HG03575 (cell line): ENCODE measurements at regions not wholly inside any gene's neighbourhood (a gene's known extent, or its start where the extent isn't known, plus 50 kb on each side); places are given as distances from the start of the nearest gene placed in this dataset.
"Not testable (repeated sequence)": the region's sequence is repeated elsewhere in the genome, so short reads cannot be mapped to it uniquely, and the experiment has no call there.

Experiments used
- ATAC-seq: cut with Tn5 transposase; IDR thresholded peaks from one replicate; pipeline ENCODE4 v1.9.1; 2021; ENCODE audit not compliant: unreplicated experiment, insufficient number of reproducible peaks, low FRiP score; ENCODE audit errors: extremely low read depth

DNA sequence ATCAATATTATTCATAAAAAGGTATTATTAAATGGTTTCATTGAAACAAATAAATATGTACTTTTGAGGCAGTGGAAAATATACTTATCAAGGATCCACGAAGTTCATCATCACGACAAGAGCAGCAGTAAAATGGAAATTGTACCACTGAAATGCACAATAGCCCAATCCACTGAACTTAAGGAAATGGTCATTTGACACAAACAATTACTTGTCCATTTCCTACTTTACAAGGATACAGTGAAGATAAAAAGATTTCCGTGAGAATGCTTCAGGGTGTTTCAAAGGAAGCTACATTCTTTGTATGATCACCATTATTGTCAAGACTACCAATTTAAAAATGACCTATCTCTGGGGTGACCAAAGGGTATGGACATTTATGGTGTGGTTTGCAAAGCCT lies 210.3 kb downstream of the SYK start:
- ATAC-seq: no peak

DNA sequence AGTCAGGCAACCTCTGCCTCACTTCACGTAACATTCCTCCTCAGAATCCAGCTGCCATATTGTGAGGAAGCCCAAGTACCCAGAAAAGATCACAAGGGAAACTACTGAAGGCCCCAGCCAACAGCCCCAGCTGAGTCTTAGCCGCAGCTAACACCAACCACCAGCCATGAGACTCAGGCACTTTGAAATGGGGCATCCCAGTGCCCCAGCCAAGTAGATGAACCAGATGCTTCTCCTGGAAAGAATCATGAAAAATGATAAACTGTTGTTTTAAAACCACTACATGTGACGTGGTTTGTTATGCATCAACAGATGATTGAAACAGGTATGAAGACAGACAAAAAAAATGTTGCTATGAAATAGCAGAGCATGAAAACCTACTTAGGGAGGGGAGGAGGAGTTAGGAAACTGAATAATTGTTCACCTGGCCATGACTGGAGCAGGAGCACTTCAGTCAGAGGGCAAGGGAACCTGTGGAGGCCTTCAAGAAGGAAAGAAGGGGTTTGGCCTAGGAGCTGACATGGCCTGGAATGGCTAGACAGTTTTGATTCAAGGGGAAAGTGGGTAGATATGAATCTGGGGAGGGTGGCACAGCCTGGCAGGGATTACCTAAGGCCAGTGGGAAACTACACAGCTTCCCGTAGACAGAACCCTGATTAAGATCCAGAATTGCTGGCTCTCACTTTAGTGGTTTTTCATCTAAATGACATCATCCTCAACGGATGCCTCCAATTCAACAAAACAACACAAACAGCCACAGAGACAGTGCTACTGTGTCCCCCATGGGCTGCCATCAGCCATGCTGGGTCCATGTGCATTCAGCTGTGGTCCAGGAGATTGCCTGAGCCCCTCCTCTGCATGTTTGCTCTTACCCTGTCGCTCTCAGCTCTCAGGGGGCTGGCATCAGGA lies 211.6 kb downstream of the SYK start:
- ATAC-seq: no peak

DNA sequence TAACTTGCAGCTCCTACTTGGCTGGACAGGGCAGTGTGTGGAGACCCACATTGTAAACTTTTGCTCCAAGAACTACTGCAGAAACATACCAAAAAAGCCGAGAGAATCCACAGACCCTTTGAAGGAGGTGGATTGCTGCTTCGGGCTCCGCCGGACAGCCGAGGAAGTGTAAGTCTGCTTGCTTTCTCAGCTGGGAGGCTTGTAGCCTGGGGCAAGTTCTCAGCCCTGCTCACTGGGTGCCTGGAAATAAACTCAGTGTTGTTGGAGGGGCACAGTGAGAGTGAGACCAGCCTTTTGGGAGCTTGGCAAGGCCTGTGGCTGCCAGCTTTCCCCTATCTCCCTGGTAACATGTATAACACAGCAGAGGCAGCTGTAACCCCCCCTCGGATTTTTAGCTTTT lies 215.6 kb downstream of the SYK start:
- no peak for ATAC-seq

DNA sequence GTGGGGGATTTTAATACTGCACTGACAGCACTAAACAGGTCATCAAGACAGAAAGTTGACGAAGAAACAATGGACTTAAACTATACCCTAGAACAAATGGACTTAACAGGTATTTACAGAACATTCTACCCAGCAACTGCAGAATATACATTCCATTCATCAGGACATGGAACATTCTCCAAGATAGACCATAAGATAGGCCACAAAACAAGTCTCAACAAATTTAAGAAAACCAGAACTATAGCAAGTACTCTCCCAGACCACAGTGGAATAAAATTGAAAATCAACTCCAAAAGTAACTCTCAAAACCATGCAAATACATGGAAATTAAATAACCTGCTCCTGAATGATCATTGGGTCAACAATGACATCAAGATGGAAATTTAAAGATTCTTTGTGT lies 218.3 kb downstream of the SYK start:
- ATAC-seq: not testable (repeated sequence)

DNA sequence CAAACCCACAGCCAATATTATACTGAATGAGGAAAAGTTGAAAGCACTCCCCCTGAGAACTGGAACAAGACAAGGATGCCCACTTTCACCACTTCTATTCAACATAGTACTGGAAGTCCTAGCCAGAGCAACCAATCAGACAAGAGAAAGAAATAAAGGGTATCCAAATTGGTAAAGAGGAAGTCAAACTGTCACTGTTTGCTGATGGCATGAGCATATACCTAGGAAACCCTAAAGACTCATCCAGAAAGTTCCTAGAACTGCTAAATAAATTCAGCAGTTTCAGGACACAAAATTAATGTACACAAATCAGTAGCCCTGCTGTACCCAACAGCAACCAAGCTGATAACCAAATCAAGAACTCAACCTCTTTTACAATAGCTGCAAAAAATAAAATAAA lies 220.0 kb downstream of the SYK start:
- not testable (repeated sequence) for ATAC-seq

DNA sequence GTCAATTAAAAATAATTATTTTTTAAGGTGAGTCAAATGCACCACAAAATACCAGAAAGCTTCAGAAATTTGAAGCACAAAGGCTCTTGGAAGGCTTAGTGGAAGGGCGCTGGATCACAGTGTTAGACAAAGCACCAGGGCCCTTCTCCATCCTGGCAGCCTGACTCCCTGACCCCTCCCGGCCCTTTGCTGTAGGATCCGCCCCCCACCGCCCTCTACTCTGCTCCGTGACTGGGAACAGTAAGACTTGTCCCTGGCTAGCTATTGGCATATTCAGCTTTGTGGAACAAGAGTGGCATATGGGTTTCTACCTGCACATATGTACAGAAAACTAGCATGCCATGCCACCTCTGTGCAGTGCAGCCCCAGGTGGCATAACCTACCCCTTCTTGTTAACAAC lies 222.1 kb downstream of the SYK start:
- ATAC-seq: no peak

DNA sequence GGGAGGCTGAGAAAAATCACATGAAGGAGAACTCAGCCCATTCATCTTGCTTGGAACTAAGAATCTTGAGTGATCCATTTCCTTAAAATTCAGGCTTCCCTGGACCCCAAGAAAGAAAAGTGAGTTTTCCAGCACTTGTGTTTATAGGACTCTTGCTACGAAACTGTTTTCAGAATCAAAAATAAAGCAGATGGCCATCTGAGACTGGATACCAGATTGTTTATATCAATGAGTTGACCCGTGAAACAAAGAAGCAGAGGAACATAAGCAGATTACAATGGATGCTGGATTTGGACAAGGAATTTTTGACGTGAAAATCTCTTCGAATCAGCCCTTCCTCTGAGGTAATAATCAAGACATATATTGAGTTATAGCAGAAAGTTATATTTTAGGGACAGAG lies 223.2 kb downstream of the SYK start:
- ATAC-seq: no peak

DNA sequence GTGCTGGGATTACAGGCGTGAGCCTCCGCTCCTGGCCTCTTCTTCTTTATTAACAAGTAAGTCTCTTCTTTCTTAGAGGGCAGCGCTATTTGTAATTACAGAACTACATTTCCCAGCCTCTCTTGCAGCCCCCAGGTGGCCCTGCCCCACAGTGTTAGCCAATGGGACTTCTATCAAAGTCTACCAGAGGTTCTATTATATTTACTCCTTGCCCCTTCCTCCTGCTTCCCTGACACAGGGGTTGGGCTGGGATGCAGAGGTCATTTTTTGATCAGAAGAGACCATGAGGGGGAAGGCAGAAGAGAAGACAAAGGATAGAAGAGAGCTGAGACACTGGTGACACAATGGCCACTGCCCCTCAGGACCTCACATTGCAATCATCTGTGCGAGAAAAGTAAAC lies 224.2 kb downstream of the SYK start:
- ATAC-seq: no peak

DNA sequence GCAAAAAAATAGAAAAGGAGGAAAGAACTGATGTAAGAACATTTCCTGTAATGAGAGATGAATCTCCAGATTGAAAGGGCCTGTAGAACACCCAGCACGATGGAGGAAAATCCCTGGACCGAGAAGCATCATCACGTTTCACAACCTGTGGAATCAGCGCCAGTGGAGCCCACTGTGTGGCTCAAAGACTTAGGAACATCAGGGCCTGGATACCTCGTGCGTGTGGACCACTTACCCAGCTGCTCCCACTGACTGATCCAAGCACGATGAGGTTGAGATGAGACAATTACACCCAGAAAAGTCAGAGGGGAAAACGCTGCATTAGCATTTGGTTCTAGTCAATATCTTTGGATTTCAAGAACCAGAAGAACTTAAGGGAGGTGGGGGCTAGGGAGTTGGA lies 224.6 kb downstream of the SYK start:
- ATAC-seq: no peak

DNA sequence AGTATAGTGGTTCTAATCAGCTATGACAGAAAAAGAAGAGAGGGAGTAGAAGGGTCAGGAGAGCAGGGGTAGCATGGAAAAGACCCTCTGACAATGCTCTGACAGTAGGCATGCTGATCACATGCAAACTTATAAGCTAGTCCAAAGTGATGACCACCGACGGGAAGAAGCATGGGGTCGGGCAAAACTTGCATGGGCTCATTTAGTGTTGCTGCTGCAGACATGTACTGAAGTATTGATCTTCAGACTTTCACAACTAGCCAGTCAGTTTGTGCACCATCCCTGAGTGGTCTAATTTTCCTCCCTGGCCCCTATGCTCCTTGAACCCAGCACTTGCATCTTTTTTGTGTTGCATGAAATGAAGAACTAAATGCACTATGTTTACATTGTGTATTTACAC lies 225.4 kb downstream of the SYK start:
- ATAC-seq: no peak

DNA sequence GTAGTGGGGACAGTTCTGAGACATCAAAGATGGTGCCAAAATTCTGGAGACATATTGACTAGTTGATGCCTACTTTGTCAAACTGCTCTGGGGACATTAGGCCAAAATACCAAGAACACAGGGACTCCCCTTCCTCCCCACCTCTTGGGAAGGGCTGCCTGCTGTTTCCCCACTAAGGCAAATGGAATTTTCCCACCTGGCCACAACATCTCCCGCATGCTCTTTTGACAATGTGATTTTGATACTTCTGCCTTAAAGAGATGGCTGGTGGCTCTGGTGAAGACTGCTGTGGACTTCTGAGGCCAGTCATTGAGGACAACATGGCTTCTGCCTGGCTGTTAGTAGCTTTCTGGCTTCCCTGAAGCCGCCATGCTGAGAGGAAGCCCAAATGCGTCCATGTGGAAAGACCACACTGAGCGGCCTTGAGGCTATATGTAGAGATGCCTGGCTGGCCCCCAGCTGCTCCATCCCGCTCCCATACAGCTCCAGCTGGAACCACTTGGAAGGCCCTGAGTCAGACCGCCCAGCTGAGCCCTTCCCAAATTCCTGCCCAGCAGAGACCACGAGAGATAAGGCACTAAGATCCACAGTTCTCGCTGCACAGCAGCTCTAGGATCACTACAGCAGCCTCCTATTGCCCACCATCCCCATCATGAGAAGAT lies 226.7 kb downstream of the SYK start:
- ATAC-seq: no peak

DNA sequence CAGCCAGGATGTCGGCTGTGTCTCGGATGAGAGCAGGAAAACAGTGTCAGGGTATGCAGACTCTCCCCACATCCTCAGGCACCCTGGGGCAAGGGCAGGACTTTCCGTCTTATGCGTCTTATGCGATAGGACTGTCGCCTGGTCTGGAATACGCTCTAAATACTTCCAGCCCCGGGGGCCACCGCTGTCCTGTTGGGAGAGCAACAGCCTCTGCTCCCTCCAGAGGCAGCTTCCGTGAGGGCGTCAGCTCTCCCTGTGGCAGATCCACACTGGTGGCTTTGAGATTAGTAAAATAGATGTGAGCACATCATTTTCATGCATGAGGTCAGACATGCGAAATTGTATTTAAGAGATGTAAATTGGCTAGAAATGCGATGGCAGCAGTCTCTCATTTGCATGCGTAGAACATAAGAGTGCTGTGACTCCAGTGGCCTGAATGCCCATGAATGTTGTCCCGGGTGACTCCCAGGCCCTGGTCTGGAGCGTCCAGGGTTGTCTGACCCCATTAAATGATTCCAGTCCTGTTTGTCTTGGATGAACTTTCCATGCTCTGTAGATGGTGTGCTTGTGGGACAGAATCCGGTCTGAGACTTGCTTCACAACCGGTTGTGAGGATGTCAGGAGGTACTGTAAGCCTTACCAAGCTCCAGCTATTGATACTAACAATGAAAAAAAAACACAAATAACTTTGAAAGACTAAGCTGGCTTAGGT lies 228.2 kb downstream of the SYK start:
- no peak for ATAC-seq

DNA sequence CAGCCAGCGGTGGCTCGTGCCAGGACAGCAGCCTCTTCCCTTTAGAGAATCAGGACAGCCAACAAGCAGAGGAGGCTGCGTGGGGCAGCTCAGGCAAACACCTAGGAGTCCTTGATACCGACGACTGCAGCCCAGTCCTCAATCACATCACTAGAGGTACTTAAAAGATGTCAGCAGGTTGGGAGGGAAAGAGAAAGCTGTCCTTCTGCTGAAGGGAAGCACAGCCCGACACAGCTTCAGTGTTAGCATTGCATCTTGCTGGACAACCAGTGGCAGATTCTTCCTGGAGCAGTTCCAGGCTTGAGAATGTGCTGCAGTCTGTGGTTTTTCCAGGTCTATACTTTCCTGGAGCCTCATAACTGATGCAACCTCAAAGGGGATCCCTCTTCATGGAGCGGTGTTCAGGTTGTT lies 230.5 kb downstream of the SYK start:
- ATAC-seq: no peak

DNA sequence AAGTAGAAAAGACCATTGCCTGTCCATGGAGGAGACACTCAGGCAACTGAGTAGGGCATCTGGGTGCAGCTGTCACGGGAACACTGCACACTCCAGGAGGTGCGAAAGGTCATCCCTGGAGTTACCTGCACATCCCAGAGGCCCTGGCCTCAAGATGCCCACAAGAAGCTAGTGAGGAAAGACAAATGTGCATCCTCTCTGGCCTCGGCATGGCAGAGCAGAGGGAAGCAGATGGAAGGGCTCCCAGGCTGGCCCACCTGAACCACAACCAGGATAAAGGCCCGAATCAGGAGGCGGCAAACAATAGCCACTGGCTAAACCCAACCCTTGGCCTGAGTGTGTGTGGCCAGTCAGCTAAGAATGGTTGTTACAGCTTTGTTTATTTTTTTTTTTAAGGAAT lies 231.7 kb downstream of the SYK start:
- ATAC-seq: no peak

DNA sequence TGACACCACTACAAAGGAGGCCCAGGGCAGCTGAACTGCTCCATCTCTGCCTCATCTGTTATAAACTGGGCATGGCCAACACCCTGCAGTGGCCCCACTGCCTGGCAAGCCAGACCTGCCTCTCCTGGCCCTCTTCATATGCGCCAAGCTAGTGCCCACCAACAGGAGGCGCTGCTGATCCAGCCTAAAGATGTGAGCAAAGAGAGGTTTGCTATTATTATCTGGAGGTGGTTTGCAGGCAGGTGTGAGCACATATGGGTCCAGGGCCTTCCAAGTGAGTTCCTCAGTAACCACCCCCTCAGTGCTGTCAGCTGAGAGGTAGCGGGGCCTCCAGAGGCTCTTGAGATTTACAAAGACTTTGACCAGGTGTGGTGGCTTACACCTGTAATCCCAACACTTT lies 232.2 kb downstream of the SYK start:
- ATAC-seq: no peak

DNA sequence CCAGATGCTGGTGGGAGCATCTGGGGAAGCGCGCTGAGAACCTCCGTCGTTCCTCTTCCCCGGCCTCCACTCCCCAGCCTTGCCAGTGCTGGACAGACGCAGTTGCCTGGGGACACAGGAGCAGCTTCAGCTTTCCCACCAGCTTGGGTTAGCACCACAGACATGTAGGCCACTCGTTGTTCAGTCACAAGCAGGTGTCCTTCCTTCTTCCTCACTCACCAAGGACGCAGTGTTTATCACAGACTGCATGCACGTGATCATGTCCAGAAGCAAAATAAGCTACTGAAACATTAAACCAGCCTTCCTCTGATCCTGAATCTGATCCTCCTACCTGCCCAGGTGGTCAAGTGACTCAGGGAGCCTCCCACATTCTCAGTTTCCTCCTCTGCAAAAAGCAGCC lies 232.9 kb downstream of the SYK start:
- ATAC-seq: no peak

DNA sequence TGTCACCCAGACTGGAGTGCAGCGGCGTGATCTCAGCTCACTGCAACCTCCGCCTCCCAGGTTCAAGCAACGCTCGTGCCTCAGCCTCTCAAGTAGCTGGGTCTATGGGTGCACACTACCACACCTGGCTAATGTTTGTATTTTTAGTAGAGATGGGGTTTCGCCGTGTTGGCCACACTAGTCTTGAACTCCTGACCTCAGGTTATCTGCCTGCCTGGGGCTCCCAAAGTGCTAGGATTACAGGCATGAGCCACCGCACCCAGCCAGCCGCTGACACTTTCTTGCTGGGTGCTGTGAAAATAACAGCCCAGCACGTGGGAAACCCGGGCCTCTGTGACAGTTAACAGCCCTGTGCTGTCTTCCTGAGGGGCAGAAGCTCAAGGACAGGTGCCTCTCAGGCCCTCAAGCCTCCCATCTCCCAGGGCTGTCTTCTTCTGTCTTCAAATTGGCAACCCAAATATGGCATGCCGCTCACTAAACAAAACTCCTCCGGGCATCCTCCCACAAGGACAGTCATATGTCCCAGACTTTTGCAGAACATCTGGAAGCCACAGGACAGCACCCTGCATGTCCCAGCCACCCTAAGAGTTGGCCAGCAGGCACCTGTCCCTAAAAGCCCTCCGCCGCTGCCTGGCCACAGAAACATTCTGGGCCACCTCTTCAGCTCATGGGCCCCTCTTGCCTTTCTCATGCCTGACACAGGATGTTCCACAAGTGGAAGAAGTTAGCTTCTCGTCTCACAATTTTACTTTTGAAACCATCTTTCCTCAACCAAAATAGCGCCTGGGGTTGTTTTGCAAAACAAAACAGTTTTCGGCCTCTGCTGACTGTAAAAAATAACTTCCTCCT lies 233.6 kb downstream of the SYK start:
- no peak for ATAC-seq

DNA sequence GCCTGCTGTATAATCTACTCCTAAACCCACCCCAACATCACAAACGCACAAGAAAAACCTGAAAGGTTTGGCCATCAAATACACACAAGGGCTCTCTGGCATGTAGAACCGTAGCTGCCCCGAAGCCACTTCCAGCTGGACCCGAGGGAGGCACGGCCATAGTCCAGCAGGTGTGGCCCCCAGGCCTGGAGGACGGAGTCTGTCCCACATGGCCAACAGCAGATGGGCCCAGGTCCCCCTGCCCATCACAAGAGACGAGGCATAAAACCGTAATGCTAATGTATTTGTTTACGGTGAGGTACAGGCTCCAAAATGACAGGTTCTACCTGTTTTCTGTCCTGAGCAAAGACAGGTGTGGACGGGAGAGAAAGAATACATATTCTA lies 234.2 kb downstream of the SYK start:
- ATAC-seq: no peak

DNA sequence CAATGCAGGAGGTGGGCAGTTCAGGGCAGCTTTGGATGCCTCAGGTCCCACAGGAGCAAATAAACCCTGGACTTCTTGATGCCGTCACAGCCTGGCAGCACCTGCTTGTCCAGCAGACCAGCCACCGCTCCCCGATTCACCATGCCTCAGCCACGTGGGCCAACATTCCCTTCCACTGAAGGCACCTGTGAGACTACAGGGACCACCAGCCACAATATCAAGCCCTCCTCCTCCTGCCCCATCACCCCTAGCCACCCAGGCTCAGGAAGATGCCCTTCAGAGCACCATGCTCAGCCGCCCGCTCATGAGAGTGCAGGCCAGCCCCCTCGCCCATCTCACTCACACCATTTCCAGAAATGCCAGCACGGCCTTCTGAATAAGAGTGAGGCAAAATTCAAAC lies 234.7 kb downstream of the SYK start:
- ATAC-seq: no peak
